HG03520 (cell line): ENCODE measurements at regions not wholly inside any gene's neighbourhood (a gene's known extent, or its start where the extent isn't known, plus 50 kb on each side); places are given as distances from the start of the nearest gene placed in this dataset.
"Not testable (repeated sequence)": the region's sequence is repeated elsewhere in the genome, so short reads cannot be mapped to it uniquely, and the experiment has no call there.

Source experiments
- ATAC-seq: cut with Tn5 transposase; IDR thresholded peaks from one replicate; pipeline ENCODE4 v1.9.1; 2021; ENCODE audit warnings: mild to moderate bottlenecking, moderate library complexity; ENCODE audit not compliant: unreplicated experiment

- no peak for ATAC-seq
Observed at GRCh38 chr7:25436413-25436812, 208.1 kb upstream of the NPVF start.

GRCh38 chr7:25437308-25437707 is 209.0 kb upstream of the NPVF start:
- no peak for ATAC-seq

- ATAC-seq = no peak
Observed at GRCh38 chr7:25444991-25445390, 216.7 kb upstream of the NPVF start.

- ATAC-seq = no peak
Observed at GRCh38 chr7:25448301-25448700, 220.0 kb upstream of the NPVF start.

GRCh38 chr7:25454020-25454419 is 225.7 kb upstream of the NPVF start:
- no peak for ATAC-seq

- no peak for ATAC-seq
Observed at GRCh38 chr7:25454562-25455041, 226.3 kb upstream of the NPVF start.

- ATAC-seq = no peak
Observed at GRCh38 chr7:25455683-25456251, 227.5 kb upstream of the NPVF start.

GRCh38 chr7:25456467-25457171 is 228.3 kb upstream of the NPVF start:
- ATAC-seq = no peak

- no peak for ATAC-seq
Observed at GRCh38 chr7:25459057-25459456, 230.8 kb upstream of the NPVF start.

GRCh38 chr7:25460433-25460832 is 232.1 kb upstream of the NPVF start:
- ATAC-seq = no peak

- ATAC-seq = no peak
Observed at GRCh38 chr7:25469669-25470068, 241.4 kb upstream of the NPVF start.

- no peak for ATAC-seq
Observed at GRCh38 chr7:25476863-25477499, 248.7 kb upstream of the NPVF start.

GRCh38 chr7:25478221-25478620 is 249.9 kb upstream of the NPVF start:
- ATAC-seq = not testable (repeated sequence)

- no peak for ATAC-seq
Observed at GRCh38 chr7:25478925-25479324, 250.6 kb upstream of the NPVF start.

GRCh38 chr7:25481891-25482290 is 253.6 kb upstream of the NPVF start:
- ATAC-seq = no peak

- no peak for ATAC-seq
Observed at GRCh38 chr7:25482631-25483030, 254.3 kb upstream of the NPVF start.

- ATAC-seq = no peak
Observed at GRCh38 chr7:25485026-25485425, 256.7 kb upstream of the NPVF start.

- no peak for ATAC-seq
Observed at GRCh38 chr7:25486656-25487055, 258.4 kb upstream of the NPVF start.

- ATAC-seq = no peak
Observed at GRCh38 chr7:25493805-25494366, 265.6 kb upstream of the NPVF start.

GRCh38 chr7:25494896-25495295 is 266.6 kb upstream of the NPVF start:
- ATAC-seq = no peak

GRCh38 chr7:25495342-25496250 is 267.3 kb upstream of the NPVF start:
- no peak for ATAC-seq
